GM12878 (cell line): ENCODE measurements at regions not wholly inside any gene's neighbourhood (a gene's known extent, or its start where the extent isn't known, plus 50 kb on each side); places are given as distances from the start of the nearest gene placed in this dataset.

Source experiments
- BHLHE40 ChIP-seq, 2 experiments: fragments of 450-650 bp in 1 of 2; IDR thresholded peaks; 2 replicates each; pipeline ENCODE4 v1.6.1; 2011 to 2017; ENCODE audit warnings: low read depth in 2 of 2, borderline replicate concordance in 1 of 2, improper control_type of control experiment in 1 of 2, low read length in 1 of 2, mild to moderate bottlenecking in 1 of 2
- CHD2 ChIP-seq: IDR thresholded peaks from 2 replicates; pipeline ENCODE4 v1.6.1; 2011; ENCODE audit warnings: low read depth, low read length, improper control_type of control experiment, borderline replicate concordance
- KAT2A ChIP-seq: conservative IDR thresholded peaks from 2 replicates; pipeline ENCODE4 v1.6.1; 2011; ENCODE audit warnings: low read depth, low read length; ENCODE audit not compliant: control insufficient read depth
- NFIC ChIP-seq: IDR thresholded peaks from 2 replicates; pipeline ENCODE4 v1.6.1; 2012; ENCODE audit warnings: low read depth, mild to moderate bottlenecking, inconsistent platforms, low read length, moderate library complexity
- NFXL1 ChIP-seq: fragments of 450-650 bp; IDR thresholded peaks from 2 replicates; pipeline ENCODE4 v1.6.1; 2017; ENCODE audit warnings: antibody characterized with exemption, mild to moderate bottlenecking, borderline replicate concordance
- POLR2A ChIP-seq: IDR thresholded peaks from 2 replicates; pipeline ENCODE4 v1.6.1; 2011; ENCODE audit warnings: low read depth, mild to moderate bottlenecking, low read length
- SP1 ChIP-seq: IDR thresholded peaks from one replicate; pipeline ENCODE4 v1.6.1; 2011; ENCODE audit warnings: low read depth, low read length
- SUZ12 ChIP-seq: fragments of 200-600 bp; sonication (generic); IDR thresholded peaks from one replicate; pipeline ENCODE4 v1.6.1; 2018; ENCODE audit warnings: antibody characterized with exemption, mild to moderate bottlenecking; ENCODE audit not compliant: unreplicated experiment
- ZZZ3 ChIP-seq: IDR thresholded peaks from 2 replicates; pipeline ENCODE4 v1.6.1; 2011; ENCODE audit warnings: low read depth; ENCODE audit not compliant: control insufficient read depth, insufficient read length
- TF ChIP-seq, protein P1 (sequence below), 3 experiments: IDR thresholded peaks in 2 of 3; conservative IDR thresholded peaks in 1 of 3; 2 replicates each; pipeline ENCODE4 v1.5.1; 2011; ENCODE audit warnings: low read depth in 3 of 3, low read length in 3 of 3, mild to moderate bottlenecking in 3 of 3, control low read depth in 2 of 3, moderate library complexity in 2 of 3, inconsistent platforms in 1 of 3, mixed read lengths in 1 of 3; ENCODE audit not compliant: control insufficient read depth in 2 of 3, insufficient read depth in 1 of 3; ENCODE audit errors: extremely low read depth in 1 of 3

DNA sequence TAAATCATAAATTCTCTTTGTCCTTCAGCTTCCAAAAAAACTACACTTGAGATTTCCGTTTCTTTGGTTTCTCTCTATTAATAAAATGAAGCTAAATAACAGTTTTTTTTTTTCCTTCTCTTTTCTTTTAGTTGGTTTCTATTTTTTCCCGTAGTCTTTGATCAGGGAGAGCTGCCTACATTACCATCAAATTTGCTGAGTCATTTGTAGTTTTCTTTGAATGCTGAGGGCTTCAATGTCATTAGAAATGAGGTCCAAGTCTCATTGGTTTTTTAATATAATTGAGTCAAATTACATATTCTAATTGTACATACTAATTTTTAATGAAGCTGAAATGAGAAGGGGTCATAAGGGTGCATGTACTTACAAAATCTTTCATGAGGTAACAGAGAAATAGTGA, 550.2 kb downstream of the GBA3 start:
- TF ChIP-seq KAT2A, result no peak
- TF ChIP-seq POLR2A, result no peak
- TF ChIP-seq CHD2, result no peak
- TF ChIP-seq SP1, result no peak
- TF ChIP-seq, protein P1, sequence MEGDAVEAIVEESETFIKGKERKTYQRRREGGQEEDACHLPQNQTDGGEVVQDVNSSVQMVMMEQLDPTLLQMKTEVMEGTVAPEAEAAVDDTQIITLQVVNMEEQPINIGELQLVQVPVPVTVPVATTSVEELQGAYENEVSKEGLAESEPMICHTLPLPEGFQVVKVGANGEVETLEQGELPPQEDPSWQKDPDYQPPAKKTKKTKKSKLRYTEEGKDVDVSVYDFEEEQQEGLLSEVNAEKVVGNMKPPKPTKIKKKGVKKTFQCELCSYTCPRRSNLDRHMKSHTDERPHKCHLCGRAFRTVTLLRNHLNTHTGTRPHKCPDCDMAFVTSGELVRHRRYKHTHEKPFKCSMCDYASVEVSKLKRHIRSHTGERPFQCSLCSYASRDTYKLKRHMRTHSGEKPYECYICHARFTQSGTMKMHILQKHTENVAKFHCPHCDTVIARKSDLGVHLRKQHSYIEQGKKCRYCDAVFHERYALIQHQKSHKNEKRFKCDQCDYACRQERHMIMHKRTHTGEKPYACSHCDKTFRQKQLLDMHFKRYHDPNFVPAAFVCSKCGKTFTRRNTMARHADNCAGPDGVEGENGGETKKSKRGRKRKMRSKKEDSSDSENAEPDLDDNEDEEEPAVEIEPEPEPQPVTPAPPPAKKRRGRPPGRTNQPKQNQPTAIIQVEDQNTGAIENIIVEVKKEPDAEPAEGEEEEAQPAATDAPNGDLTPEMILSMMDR (IDR thresholded peaks at IDR 0.05 in 2 of 3, conservative IDR thresholded peaks at IDR 0.05 in 1 of 3; ENCODE audit: control insufficient read depth in 2 of 3, extremely low read depth in 1 of 3, insufficient read depth in 1 of 3, low read depth in 3 of 3, low read length in 3 of 3), result no peak
- TF ChIP-seq SUZ12, result no peak
- no peak for TF ChIP-seq NFIC
- no peak for TF ChIP-seq NFXL1
- TF ChIP-seq ZZZ3, result no peak
- TF ChIP-seq BHLHE40 (IDR thresholded peaks at IDR 0.05; ENCODE audit: borderline replicate concordance in 1 of 2, low read depth in 2 of 2, low read length in 1 of 2), result no peak
